ENCODE measurements at regions not wholly inside any gene's neighbourhood (a gene's known extent, or its start where the extent isn't known, plus 50 kb on each side); places are given as distances from the start of the nearest gene placed in this dataset.

- no peak for TF ChIP-seq TAF1 (conservative IDR thresholded peaks at IDR 0.05)
- TF ChIP-seq, protein P1, sequence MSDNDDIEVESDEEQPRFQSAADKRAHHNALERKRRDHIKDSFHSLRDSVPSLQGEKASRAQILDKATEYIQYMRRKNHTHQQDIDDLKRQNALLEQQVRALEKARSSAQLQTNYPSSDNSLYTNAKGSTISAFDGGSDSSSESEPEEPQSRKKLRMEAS (IDR thresholded peaks at IDR 0.05) = no peak
- TF ChIP-seq NR2F2 (IDR thresholded peaks at IDR 0.05) = no peak
- TF ChIP-seq GABPA (IDR thresholded peaks at IDR 0.05 in 1 of 2, conservative IDR thresholded peaks at IDR 0.05 in 1 of 2) = no peak
- TF ChIP-seq EGR1 (IDR thresholded peaks at IDR 0.05; ENCODE audit: low read depth in 2 of 2) = no peak
- TF ChIP-seq CTCF (IDR thresholded peaks at IDR 0.05; ENCODE audit: low read depth, low read length, missing input control) = no peak
- H3K4me3 ChIP-seq (ENCODE audit: low read depth in 1 of 3, low read length in 3 of 3) = no peak overlapping the region
- no peaks in the 10 kb centered on the region for H3K36me3 ChIP-seq (ENCODE audit: control insufficient read depth in 4 of 4, insufficient read depth in 3 of 4, low read depth in 1 of 4, low read length in 3 of 4)
- H3K27me3 ChIP-seq (ENCODE audit: control insufficient read depth in 4 of 4, insufficient read depth in 4 of 4, low read length in 3 of 4) = no peaks in the 10 kb centered on the region
- H3K9ac ChIP-seq (ENCODE audit: low read depth in 1 of 2, low read length in 2 of 2) = no peak overlapping the region
- DNase-seq (ENCODE audit: low spot score) = no peak
- WGBS = 87% methylated on average over 1 of the region's 1 CpG
- H3K27ac ChIP-seq (ENCODE audit: low read depth in 1 of 2, low read length in 2 of 2) = no peak overlapping the region
- H3K9me3 ChIP-seq (ENCODE audit: control insufficient read depth in 4 of 4, low read length in 3 of 4) = no peaks in the 10 kb centered on the region
- peaks cover 2 to 13% (median 9%) of the 10 kb centered on the region in 4 donors for H3K4me1 ChIP-seq (ENCODE audit: control insufficient read depth in 4 of 4, insufficient read depth in 4 of 4, low read length in 3 of 4)
Measured at GRCh38 chr11:87894961-87895360, 280.3 kb downstream of the RAB38 start.

DNA sequence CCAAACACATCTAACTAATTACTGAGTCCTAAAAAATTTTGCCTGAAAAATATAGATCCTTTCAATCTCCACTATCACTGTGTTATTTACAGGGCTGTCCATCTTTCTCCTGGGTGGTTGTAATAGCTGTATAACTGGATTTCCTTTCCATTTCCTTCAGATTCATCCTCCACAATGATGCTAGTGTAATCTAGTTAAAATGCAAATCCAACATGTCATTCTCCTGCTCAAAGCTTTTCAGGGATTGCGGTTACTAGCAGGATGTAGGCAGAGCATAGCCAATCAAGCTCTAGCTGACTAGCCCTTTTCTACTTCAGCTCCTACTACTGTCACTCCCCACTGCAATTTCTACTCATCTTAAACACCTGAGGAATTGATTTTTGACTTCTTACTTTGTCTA, 283.0 kb downstream of the RAB38 start:
- peaks cover under 1 to 6% (median 2%) of the 10 kb centered on the region in 4 donors for H3K4me1 ChIP-seq (ENCODE audit: control insufficient read depth in 4 of 4, insufficient read depth in 4 of 4, low read length in 3 of 4)
- no peaks in the 10 kb centered on the region for H3K36me3 ChIP-seq (ENCODE audit: control insufficient read depth in 4 of 4, insufficient read depth in 3 of 4, low read depth in 1 of 4, low read length in 3 of 4)
- H3K9ac ChIP-seq (ENCODE audit: low read depth in 1 of 2, low read length in 2 of 2) = no peak overlapping the region
- no peaks in the 10 kb centered on the region for H3K27me3 ChIP-seq (ENCODE audit: control insufficient read depth in 4 of 4, insufficient read depth in 4 of 4, low read length in 3 of 4)
- no peak overlapping the region for H3K27ac ChIP-seq (ENCODE audit: low read depth in 1 of 2, low read length in 2 of 2)
- TF ChIP-seq HNF4G (IDR thresholded peaks at IDR 0.05) (no peak), SP1 (IDR thresholded peaks at IDR 0.05) (no peak), RAD21 (IDR thresholded peaks at IDR 0.05) (no peak), FOXA2 (IDR thresholded peaks at IDR 0.05) (no peak), CTCF (IDR thresholded peaks at IDR 0.05; ENCODE audit: low read depth, low read length, missing input control) (no peak), REST (IDR thresholded peaks at IDR 0.05) (no peak), JUND (IDR thresholded peaks at IDR 0.05) (no peak), HNF4A (conservative IDR thresholded peaks at IDR 0.05) (no peak), ATF3 (IDR thresholded peaks at IDR 0.05) (no peak), GABPA (IDR thresholded peaks at IDR 0.05 in 1 of 2, conservative IDR thresholded peaks at IDR 0.05 in 1 of 2) (no peak), NR2F2 (IDR thresholded peaks at IDR 0.05) (no peak), FOXA1 (IDR thresholded peaks at IDR 0.05) (no peak), RXRA (IDR thresholded peaks at IDR 0.05) (no peak), YY1 (IDR thresholded peaks at IDR 0.05) (no peak), TAF1 (conservative IDR thresholded peaks at IDR 0.05) (no peak), EGR1 (IDR thresholded peaks at IDR 0.05; ENCODE audit: low read depth in 2 of 2) (no peak)
- TF ChIP-seq, protein P2, sequence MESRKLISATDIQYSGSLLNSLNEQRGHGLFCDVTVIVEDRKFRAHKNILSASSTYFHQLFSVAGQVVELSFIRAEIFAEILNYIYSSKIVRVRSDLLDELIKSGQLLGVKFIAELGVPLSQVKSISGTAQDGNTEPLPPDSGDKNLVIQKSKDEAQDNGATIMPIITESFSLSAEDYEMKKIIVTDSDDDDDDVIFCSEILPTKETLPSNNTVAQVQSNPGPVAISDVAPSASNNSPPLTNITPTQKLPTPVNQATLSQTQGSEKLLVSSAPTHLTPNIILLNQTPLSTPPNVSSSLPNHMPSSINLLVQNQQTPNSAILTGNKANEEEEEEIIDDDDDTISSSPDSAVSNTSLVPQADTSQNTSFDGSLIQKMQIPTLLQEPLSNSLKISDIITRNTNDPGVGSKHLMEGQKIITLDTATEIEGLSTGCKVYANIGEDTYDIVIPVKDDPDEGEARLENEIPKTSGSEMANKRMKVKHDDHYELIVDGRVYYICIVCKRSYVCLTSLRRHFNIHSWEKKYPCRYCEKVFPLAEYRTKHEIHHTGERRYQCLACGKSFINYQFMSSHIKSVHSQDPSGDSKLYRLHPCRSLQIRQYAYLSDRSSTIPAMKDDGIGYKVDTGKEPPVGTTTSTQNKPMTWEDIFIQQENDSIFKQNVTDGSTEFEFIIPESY (IDR thresholded peaks at IDR 0.05) = no peak
- TF ChIP-seq, protein P1 (IDR thresholded peaks at IDR 0.05) = no peak
- WGBS = 86% methylated on average over 1 of the region's 1 CpG
- no peak overlapping the region for H3K4me3 ChIP-seq (ENCODE audit: low read depth in 1 of 3, low read length in 3 of 3)
- H3K9me3 ChIP-seq (ENCODE audit: control insufficient read depth in 4 of 4, low read length in 3 of 4) = no peaks in the 10 kb centered on the region
- DNase-seq (ENCODE audit: low spot score) = no peak

Data from liver (tissue), 8 donors.